ENCODE measurements at regions not wholly inside any gene's neighbourhood (a gene's known extent, or its start where the extent isn't known, plus 50 kb on each side); places are given as distances from the start of the nearest gene placed in this dataset.

DNA sequence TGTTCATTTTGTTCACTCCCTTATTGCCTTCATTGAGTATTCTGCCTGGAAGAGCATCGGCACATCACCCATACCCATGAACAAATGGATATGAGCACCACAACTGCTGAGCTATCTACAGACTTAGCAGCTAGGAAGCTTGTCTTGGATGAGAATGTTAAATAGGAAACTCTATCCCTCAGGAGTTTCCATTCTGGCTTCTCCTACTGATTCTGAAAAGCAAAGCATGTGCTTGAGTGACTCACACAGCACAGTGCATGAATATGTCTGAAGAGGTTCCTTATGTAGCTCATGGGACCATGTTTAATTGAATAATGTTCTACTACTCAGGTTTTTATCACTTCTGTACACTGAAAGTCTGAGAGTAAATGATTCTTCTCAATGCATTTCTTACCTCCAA, 57.3 kb upstream of the MXRA5 start:
- Mint-ChIP-seq H3K36me3 (ENCODE audit: low read depth) (no peaks in the 10 kb centered on the region), H3K27ac (no peak overlapping the region), H3K9me3 (peaks cover 7% of the 10 kb centered on the region), H3K27me3 (ENCODE audit: low read depth) (no peaks in the 10 kb centered on the region), H3K4me1 (peaks cover 24% of the 10 kb centered on the region), H3K4me3 (no peak overlapping the region)
- TF ChIP-seq CTCF (IDR thresholded peaks at IDR 0.05; ENCODE audit: unreplicated experiment in 3 of 3), result no peak
